GM18508 (cell line): ENCODE measurements at regions not wholly inside any gene's neighbourhood (a gene's known extent, or its start where the extent isn't known, plus 50 kb on each side); places are given as distances from the start of the nearest gene placed in this dataset.

Source experiments
- ATAC-seq: cut with Tn5 transposase; IDR thresholded peaks from one replicate; pipeline ENCODE4 v1.9.1; 2021; ENCODE audit warnings: moderate number of reproducible peaks; ENCODE audit not compliant: insufficient read depth, unreplicated experiment

DNA sequence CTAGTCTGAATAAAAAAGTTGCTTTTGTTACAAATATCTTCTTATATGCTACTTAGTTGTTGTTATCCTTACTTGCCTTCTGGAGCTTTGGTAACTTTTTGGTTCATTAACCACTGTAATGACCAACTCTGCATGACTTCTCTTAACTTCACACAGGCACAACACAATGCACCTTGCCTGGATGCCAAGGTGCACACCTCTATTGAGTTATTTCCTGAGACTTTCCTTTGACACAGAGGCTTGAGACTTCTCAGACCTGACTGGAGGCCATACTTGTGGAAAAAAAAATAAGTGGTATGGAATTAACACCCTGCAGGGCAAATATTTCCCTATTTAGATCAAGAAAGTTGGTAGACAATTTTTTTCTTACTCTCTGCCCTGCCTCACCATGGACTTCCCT is 1925.6 kb downstream of the EFNA5 start:
- ATAC-seq, result no peak

DNA sequence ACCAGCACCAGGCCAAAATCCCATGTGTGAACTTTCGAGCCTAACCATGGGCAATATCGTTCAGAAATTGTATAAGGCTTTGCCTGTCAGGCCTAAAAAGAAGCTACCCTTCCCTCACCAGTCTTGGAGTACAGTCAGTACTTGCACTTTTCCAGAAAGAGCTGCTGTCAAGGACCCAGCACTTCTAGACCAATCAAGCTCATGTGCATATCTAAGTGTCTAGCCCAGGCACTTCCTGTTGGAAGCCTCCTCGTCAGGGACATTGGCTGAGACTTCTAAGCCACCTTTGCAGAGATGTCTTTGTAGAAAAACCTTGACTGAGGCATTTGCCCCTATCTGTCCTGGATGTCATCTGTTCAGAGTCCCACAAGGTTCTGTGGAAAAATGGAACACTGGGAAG is 1930.5 kb downstream of the EFNA5 start:
- no peak for ATAC-seq

GRCh38 chr5:105739732-105740131 is 1931.0 kb downstream of the EFNA5 start:
- ATAC-seq, result no peak

- no peak for ATAC-seq
Observed at GRCh38 chr5:105735704-105736103, 1935.0 kb downstream of the EFNA5 start.

DNA sequence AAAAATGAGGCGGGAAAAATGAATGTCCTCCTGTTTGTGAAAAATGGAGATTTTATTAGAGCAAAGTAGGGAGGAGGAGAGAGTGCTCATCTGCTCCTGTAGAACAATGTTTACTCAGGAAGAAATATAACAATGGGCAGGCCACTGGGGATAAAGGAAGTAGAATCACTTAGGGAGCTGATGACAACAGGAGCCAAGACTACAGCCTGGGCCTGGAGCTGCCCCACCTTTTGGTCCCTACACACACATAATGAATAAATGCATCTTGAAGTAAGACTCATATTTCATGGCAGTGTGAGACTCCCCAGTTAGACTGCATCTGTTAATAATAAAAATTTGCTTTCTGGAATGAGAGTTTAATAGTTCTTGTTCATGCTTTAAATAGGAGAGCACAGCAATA is 1939.8 kb downstream of the EFNA5 start:
- ATAC-seq, result no peak

GRCh38 chr5:105726093-105726492 is 1944.6 kb downstream of the EFNA5 start:
- ATAC-seq, result no peak

GRCh38 chr5:105708442-105708841 is 1962.3 kb downstream of the EFNA5 start:
- ATAC-seq, result no peak

GRCh38 chr5:105702323-105702722 is 1968.4 kb downstream of the EFNA5 start:
- ATAC-seq, result no peak

DNA sequence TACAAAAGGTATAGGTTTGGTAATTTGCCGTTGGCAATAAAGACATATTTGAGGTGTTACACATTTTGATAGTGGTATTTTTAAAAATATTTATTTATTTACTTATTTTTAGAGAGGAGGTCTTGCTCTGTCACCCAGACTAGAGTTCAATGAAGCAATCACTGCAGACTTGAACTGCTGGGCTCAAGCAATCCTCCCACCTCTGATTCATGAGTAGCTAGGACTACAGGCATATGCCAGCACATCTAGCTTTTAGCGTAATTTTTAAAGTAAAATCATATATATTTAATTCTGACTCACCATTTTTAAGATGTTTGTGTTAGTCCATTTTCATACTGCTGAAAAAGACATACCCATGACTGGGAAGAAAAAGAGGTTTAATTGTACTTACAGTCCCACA is 1974.3 kb downstream of the EFNA5 start:
- ATAC-seq, result no peak

DNA sequence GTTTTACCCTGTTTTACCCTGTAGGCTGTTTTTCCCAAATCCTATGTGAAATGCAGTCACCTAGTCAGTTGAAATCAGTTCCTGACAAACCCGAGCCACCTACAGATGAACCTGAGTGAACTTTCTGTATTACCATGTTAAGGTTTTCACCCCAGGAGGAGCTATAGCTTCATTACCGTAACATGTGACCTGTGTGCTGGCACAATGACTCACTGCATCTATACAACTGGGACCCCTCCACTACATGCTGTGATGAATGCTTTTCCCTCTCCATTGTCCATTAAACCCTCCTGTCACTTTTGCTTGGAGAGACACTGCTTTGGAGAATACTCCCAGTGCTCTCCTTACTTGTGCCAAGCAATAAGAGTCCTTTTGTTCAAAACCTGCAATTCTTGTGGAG is 1974.8 kb downstream of the EFNA5 start:
- ATAC-seq, result no peak

GRCh38 chr5:105689596-105689995 is 1981.1 kb downstream of the EFNA5 start:
- no peak for ATAC-seq

- ATAC-seq, result no peak
Observed at GRCh38 chr5:105688227-105688792, 1982.4 kb downstream of the EFNA5 start.

- no peak for ATAC-seq
Observed at GRCh38 chr5:105687493-105687892, 1983.2 kb downstream of the EFNA5 start.

- no peak for ATAC-seq
Observed at GRCh38 chr5:105685884-105686283, 1984.9 kb downstream of the EFNA5 start.

DNA sequence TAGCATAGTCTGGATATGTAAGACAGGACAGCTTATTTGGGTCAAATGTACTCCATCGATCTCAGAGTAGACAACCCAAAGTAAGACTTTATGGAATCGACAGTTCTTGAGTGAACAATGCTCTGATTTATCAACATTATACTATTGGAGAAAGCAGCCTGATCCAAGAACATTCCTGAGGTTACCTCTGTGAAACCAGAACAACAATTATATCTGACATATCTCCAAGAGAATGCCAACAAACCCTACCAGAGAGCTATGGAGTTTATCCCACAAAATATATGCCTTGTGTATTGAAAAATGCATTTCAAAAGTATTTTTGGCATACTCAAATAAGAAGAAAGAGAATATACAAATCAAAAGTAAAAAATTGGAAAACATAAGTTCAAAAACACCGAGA is 1985.9 kb downstream of the EFNA5 start:
- ATAC-seq, result no peak

GRCh38 chr5:105680858-105681475 is 1989.8 kb downstream of the EFNA5 start:
- ATAC-seq, result no peak

DNA sequence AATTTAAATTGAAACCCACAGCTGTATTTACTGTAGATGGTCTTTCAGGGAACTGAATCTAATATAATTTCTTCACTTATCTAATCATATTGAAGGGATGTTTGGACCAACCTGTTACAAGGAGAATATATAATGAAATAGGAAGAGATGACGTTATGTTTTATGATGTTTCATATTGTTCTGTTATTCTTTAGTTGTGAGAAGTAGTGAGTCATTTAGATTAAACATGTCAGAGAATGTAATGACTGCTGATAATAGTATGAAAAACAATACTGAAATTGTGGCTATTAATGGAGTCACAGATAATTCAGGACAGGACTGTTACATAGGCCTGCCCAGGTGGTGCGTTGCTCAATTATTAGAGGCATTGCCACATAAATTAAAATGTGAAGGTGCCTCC is 1993.4 kb downstream of the EFNA5 start:
- ATAC-seq, result no peak

DNA sequence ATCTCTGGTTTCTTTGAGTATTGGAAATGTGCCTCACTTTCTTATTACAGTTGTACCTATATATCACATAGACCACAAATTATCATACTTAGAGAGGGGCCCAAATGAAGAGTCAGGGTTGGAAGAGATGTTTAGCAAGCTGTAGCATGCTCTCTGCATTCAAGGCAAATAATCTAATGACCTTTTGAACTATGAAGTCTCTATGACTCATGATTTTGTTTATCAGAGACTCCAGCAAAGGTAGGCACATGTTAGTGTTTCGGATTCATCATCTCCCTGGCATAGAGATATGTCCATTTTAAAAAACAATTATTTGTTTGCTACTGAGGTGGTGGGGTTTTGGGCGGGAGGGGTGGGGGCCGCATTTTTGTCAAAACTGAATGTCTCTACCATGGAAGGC is 2000.1 kb downstream of the EFNA5 start:
- ATAC-seq, result no peak

DNA sequence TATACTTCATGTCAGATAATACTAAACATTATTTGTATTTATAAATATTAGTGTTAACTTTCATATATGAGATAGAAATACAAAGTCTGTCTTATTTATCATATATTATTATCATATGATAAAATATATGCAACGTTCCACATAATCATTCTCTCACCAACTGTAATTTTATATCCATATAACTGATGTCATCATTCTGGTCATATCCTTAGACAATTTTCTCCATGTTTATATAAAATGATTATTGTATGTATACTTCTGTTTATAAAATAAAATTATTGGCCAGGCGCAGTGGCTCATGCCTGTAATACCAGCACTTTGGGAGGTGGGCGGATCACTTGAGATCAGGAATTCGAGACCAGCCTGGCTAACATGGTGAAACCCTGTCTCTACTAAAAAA is 2007.1 kb downstream of the EFNA5 start:
- ATAC-seq, result no peak

DNA sequence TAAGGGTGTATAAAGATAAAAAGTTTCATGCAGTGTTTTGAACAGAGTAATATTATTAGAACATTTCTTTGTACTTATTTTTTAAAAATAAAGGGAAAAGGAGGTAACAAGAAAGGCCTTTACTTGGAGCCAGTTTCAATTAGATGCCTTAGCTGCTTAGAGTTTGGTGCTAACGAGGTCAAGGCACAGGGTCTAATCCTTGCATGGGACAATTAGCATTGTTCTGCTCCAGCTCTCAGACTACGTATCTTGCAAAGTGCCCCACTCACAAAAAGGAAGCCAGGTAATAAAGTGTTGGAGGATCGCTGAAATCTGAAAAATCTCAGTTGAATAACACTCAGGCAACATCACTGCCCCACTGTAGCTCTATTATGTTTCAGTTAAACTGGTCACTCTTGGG is 2011.3 kb downstream of the EFNA5 start:
- ATAC-seq, result no peak

- ATAC-seq, result no peak
Observed at GRCh38 chr5:105640328-105640727, 2030.4 kb downstream of the EFNA5 start.

GRCh38 chr5:105639511-105639910 is 2031.2 kb downstream of the EFNA5 start:
- no peak for ATAC-seq

- ATAC-seq, result no peak
Observed at GRCh38 chr5:105639068-105639467, 2031.7 kb downstream of the EFNA5 start.
